Effector memory CD4-positive, alpha-beta T cell (primary cell): ENCODE measurements at regions not wholly inside any gene's neighbourhood (a gene's known extent, or its start where the extent isn't known, plus 50 kb on each side); places are given as distances from the start of the nearest gene placed in this dataset.
"Not testable (repeated sequence)": the region's sequence is repeated elsewhere in the genome, so short reads cannot be mapped to it uniquely, and the experiment has no call there.

Experiments used
- DNase-seq, 3 donors: peaks; one replicate each; pipeline ENCODE4 v3.0.0-alpha.2; 2020
- H3K27ac ChIP-seq: 2 replicates; pipeline ENCODE4 v1.7.0; 2013; ENCODE audit warnings: mild to moderate bottlenecking, low read length, moderate library complexity; ENCODE audit not compliant: insufficient read depth, poor library complexity, severe bottlenecking
- H3K27me3 ChIP-seq: replicated peaks from 2 replicates; pipeline ENCODE4 v1.7.0; 2013; ENCODE audit warnings: mild to moderate bottlenecking, low read length; ENCODE audit not compliant: insufficient read depth, control insufficient read depth, poor library complexity, severe bottlenecking
- H3K36me3 ChIP-seq: 2 replicates; pipeline ENCODE4 v1.7.0; 2013; ENCODE audit warnings: mild to moderate bottlenecking, low read length, moderate library complexity; ENCODE audit not compliant: control insufficient read depth, insufficient read depth
- H3K4me1 ChIP-seq: 2 replicates; pipeline ENCODE4 v1.7.0; 2013; ENCODE audit warnings: low read length, mild to moderate bottlenecking; ENCODE audit not compliant: control insufficient read depth, insufficient read depth, poor library complexity, severe bottlenecking
- H3K4me3 ChIP-seq: 2 replicates; pipeline ENCODE4 v1.7.0; 2013; ENCODE audit warnings: low read length, low read depth, mild to moderate bottlenecking; ENCODE audit not compliant: insufficient read depth, poor library complexity, severe bottlenecking
- H3K9me3 ChIP-seq: 2 replicates; pipeline ENCODE4 v1.7.0; 2013; ENCODE audit warnings: mild to moderate bottlenecking, low read length, moderate library complexity; ENCODE audit not compliant: control insufficient read depth

DNA sequence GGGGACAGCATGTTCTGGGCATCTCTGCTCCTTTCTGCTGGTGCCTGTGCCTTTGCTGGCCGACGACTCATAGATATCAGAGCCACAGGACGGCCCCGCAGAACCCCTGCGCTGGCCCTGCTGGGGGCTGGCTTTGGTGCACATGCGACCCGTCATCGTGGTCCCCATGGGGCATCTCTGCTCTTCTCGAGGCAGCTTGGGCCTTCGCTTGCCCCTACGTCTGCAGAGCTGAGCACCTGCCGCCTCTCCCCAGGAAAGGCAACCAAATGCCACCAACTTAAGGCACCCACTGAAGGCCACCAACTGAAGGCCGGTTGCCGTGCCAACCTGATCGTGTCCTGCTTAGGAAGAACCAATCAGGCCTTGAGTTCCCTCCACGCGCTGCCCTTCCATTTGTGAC, 153.1 kb downstream of the FOXD4L6 start:
- not testable (repeated sequence) for H3K27ac ChIP-seq, H3K4me3 ChIP-seq, H3K9me3 ChIP-seq, H3K36me3 ChIP-seq, H3K27me3 ChIP-seq, DNase-seq, H3K4me1 ChIP-seq

DNA sequence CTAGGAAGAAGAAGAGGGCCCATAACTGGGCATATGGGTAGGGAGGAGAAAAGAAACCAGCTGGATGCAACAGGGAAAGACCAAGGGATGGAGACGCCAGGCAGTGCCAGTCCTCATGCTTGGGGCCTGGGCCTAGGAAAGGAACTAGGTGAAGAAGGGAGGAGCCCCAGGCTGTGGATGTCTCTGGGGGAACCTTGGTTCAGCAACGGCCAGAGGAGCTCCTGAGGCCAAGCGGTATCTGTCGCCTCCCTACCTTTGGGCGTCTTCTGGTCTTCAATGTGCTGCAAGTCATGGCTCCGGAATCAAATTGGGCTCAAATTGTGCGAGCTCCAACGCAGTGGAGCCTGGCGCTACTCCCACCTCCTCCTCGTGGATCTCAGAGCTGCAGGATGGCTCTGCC, 153.6 kb downstream of the FOXD4L6 start:
- not testable (repeated sequence) for H3K4me1 ChIP-seq, H3K4me3 ChIP-seq, H3K27ac ChIP-seq, H3K9me3 ChIP-seq, H3K36me3 ChIP-seq, H3K27me3 ChIP-seq, DNase-seq

GRCh38 chr9:40971773-40972172, 156.7 kb downstream of the FOXD4L6 start:
- H3K36me3 ChIP-seq, H3K27me3 ChIP-seq, H3K4me1 ChIP-seq, H3K4me3 ChIP-seq, DNase-seq, H3K27ac ChIP-seq, H3K9me3 ChIP-seq: not testable (repeated sequence)

- not testable (repeated sequence) for H3K4me1 ChIP-seq, H3K4me3 ChIP-seq, H3K9me3 ChIP-seq, DNase-seq, H3K27me3 ChIP-seq, H3K27ac ChIP-seq, H3K36me3 ChIP-seq
Observed at GRCh38 chr9:40970340-40970739, 158.1 kb downstream of the FOXD4L6 start.

DNA sequence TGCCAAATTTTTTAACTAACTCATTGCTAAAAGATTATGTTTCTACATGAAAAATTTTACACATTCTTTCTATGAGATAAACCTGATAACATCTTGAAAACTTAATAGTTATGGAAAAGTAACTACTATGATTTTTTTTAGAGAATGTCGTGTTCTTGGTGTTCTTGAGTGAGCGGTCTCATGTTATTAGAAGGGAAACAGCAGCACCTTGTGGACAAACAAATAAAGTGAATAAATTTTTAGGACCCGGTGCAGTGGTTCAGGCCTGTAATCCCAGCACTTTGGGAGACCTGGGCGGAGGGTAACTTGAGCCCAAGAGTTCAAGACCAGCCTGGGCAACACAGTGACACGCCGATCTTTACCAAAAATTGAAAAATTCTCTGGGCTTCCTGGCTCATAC, 166.0 kb downstream of the FOXD4L6 start:
- H3K27me3 ChIP-seq, H3K4me1 ChIP-seq, DNase-seq, H3K27ac ChIP-seq, H3K4me3 ChIP-seq, H3K9me3 ChIP-seq, H3K36me3 ChIP-seq: not testable (repeated sequence)

DNA sequence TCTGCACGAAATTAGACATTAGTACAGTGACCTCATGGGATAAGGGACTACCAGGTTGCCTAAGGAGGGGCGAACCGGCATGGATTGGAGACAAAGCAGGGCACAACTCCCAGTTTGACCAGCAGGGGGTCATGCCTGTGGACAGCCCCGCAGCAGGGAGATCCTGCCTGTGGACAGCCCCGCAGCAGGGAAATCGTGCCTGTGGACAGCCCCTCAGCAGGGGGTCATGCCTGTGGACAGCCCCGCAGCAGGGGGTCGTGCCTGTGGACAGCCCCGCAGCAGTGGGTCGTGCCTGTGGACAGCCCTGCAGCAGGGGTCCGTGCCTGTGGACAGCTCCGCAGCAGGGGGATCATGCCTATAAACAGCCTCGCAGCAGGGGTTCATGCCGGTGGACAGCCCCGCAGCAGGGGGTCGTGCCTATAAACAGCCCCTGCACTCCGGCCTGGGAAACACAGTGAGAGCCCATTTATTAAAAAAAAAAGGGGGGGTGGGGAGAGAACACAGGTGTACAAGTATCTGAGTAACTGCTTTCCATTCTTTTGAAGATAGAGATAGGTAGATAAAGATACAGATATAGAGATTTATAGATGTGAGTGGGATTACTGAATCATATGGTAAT, 176.5 kb downstream of the FOXD4L6 start:
- not testable (repeated sequence) for H3K4me3 ChIP-seq, DNase-seq, H3K4me1 ChIP-seq, H3K9me3 ChIP-seq, H3K27me3 ChIP-seq, H3K36me3 ChIP-seq, H3K27ac ChIP-seq

DNA sequence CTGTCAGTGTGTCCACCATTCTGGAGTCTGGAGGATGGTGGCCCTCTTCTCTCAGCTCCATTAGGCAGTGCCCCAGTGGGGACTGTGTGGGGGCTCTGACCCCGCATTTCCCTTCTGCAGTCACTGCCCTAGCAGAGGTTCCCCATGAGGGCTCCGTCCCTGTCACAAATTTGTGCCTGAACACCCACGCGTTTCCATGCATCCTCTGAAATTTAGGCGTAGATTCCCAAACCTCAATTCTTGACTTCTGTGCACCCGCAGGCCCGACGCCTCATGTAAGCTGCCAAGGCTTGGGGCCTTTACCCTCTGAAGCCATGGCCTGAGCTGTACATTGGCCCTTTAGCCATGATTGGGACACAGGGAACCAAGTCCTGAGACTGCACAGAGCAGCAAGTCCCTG, 182.3 kb downstream of the FOXD4L6 start:
- not testable (repeated sequence) for DNase-seq, H3K27me3 ChIP-seq, H3K27ac ChIP-seq, H3K4me1 ChIP-seq, H3K9me3 ChIP-seq, H3K36me3 ChIP-seq, H3K4me3 ChIP-seq

DNA sequence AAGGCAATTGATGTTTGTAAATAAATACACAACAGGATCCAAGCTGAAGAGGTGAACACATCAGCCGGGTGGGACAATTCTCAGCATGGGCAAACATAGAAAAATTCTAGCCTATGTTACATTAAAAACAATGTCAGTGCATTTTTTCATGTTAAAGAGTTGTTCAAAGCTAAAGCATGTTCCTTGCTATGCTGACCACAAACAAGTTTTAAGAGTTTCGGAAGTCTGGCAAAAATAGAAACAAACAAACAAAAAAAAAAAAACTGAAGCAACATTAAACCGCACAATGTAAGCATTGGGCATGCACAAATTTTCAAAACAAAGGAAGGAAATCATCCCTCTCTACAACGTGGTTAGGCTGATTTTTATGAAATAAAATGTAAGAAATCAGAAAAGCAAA, 185.8 kb downstream of the FOXD4L6 start:
- not testable (repeated sequence) for H3K36me3 ChIP-seq, H3K4me3 ChIP-seq, H3K9me3 ChIP-seq, H3K4me1 ChIP-seq, DNase-seq, H3K27me3 ChIP-seq, H3K27ac ChIP-seq

DNA sequence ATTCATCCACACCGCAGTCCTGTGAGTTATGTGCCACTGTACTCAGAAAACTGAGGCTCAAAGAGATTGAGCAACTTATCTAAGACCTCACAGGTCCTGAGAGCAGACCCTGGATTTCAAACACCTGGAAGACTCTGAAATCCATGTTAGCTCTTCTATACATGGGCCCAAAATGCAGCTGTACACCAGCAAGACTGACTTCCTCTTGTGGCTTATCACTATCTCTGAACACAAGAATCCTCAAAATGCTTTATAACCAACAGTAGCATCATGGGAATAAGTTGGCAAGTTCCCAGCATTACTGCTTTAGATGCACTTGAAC, 188.6 kb downstream of the FOXD4L6 start:
- not testable (repeated sequence) for H3K9me3 ChIP-seq, DNase-seq, H3K36me3 ChIP-seq

GRCh38 chr9:40939201-40939887, 189.1 kb downstream of the FOXD4L6 start:
- not testable (repeated sequence) for H3K9me3 ChIP-seq, H3K4me1 ChIP-seq, DNase-seq, H3K27ac ChIP-seq, H3K4me3 ChIP-seq, H3K27me3 ChIP-seq, H3K36me3 ChIP-seq

More for the DNA sequence above, 188.6 kb downstream of the FOXD4L6 start:
- H3K27me3 ChIP-seq, H3K4me1 ChIP-seq, H3K27ac ChIP-seq, H3K4me3 ChIP-seq: not testable (repeated sequence)
